Activated T-helper 1 cell treated with anti-CD3 and anti-CD28 coated beads, Interleukin-12 subunit alpha, Interleukin-12 subunit beta, Interleukin-2, Interleukin-4 antibody, amounts not matched to agents 30 ng/mL and 10 ng/mL and 1 ng/mL, durations not matched to agents 14 hours and 24 hours and 36 hours (primary cell): ENCODE measurements at regions not wholly inside any gene's neighbourhood (a gene's known extent, or its start where the extent isn't known, plus 50 kb on each side); places are given as distances from the start of the nearest gene placed in this dataset.

Experiments
- DNase-seq: peaks from one replicate; pipeline ENCODE4 v3.0.0; 2021; ENCODE audit warnings: low spot score
- H3K27ac Mint-ChIP-seq: one replicate; pipeline ENCODE4 v1.8.0; 2021; ENCODE audit warnings: mild to moderate bottlenecking, mixed read lengths
- H3K27me3 Mint-ChIP-seq: one replicate; pipeline ENCODE4 v1.8.0; 2022; ENCODE audit warnings: mild to moderate bottlenecking, moderate library complexity, mixed read lengths; ENCODE audit not compliant: insufficient read depth
- H3K36me3 Mint-ChIP-seq: one replicate; pipeline ENCODE4 v1.8.0; 2021; ENCODE audit warnings: low read depth, mixed read lengths
- H3K4me1 Mint-ChIP-seq: one replicate; pipeline ENCODE4 v1.8.0; 2021; ENCODE audit warnings: low read depth, mixed read lengths
- H3K4me3 Mint-ChIP-seq: one replicate; pipeline ENCODE4 v1.8.0; 2021; ENCODE audit warnings: mild to moderate bottlenecking, moderate library complexity, mixed read lengths
- H3K9me3 Mint-ChIP-seq: one replicate; pipeline ENCODE4 v1.8.0; 2021; ENCODE audit warnings: mixed read lengths
- intact Hi-C: fragments of 100-400 bp; cut with micrococcal nuclease; formaldehyde crosslinking; loops from one replicate; pipeline ENCODE4 v1.15.1; 2024

- H3K27me3 Mint-ChIP-seq = no peaks in the 10 kb centered on the region
- intact Hi-C loops = no loop called here
- H3K4me1 Mint-ChIP-seq = no peaks in the 10 kb centered on the region
- no peak for DNase-seq
- no peak overlapping the region for H3K27ac Mint-ChIP-seq
- no peaks in the 10 kb centered on the region for H3K9me3 Mint-ChIP-seq
- no peak overlapping the region for H3K4me3 Mint-ChIP-seq
- H3K36me3 Mint-ChIP-seq = no peaks in the 10 kb centered on the region
These were observed 198.7 kb downstream of the DACT1 start for GRCh38 chr14:58836303-58836974.

GRCh38 chr14:58839233-58839632 lies 201.5 kb downstream of the DACT1 start:
- Mint-ChIP-seq H3K27me3 (peaks cover 2% of the 10 kb centered on the region), H3K27ac (no peak overlapping the region), H3K9me3 (no peaks in the 10 kb centered on the region), H3K4me3 (no peak overlapping the region), H3K4me1 (no peaks in the 10 kb centered on the region), H3K36me3 (no peaks in the 10 kb centered on the region)
- no peak for DNase-seq
- intact Hi-C loops = no loop called here

GRCh38 chr14:58844544-58844943 lies 206.8 kb downstream of the DACT1 start:
- no peaks in the 10 kb centered on the region for H3K4me1 Mint-ChIP-seq
- no peaks in the 10 kb centered on the region for H3K36me3 Mint-ChIP-seq
- H3K9me3 Mint-ChIP-seq = no peaks in the 10 kb centered on the region
- H3K27me3 Mint-ChIP-seq = peaks cover 2% of the 10 kb centered on the region
- intact Hi-C loops = no loop called here
- no peak overlapping the region for H3K27ac Mint-ChIP-seq
- no peak for DNase-seq
- no peak overlapping the region for H3K4me3 Mint-ChIP-seq

GRCh38 chr14:58846682-58847465 lies 209.1 kb downstream of the DACT1 start:
- no peak overlapping the region for H3K27ac Mint-ChIP-seq
- H3K4me3 Mint-ChIP-seq = no peak overlapping the region
- no peak for DNase-seq
- H3K9me3 Mint-ChIP-seq = no peaks in the 10 kb centered on the region
- intact Hi-C loops = no loop called here
- H3K27me3 Mint-ChIP-seq = peaks cover 2% of the 10 kb centered on the region
- H3K4me1 Mint-ChIP-seq = no peaks in the 10 kb centered on the region
- no peaks in the 10 kb centered on the region for H3K36me3 Mint-ChIP-seq

GRCh38 chr14:58848365-58848764 lies 210.6 kb downstream of the DACT1 start:
- H3K36me3 Mint-ChIP-seq = no peaks in the 10 kb centered on the region
- intact Hi-C loops = no loop called here
- no peak overlapping the region for H3K4me3 Mint-ChIP-seq
- no peaks in the 10 kb centered on the region for H3K9me3 Mint-ChIP-seq
- H3K27me3 Mint-ChIP-seq = peaks cover 2% of the 10 kb centered on the region
- DNase-seq = no peak
- no peaks in the 10 kb centered on the region for H3K4me1 Mint-ChIP-seq
- no peak overlapping the region for H3K27ac Mint-ChIP-seq

- no peaks in the 10 kb centered on the region for H3K4me1 Mint-ChIP-seq
- no peak overlapping the region for H3K27ac Mint-ChIP-seq
- intact Hi-C loops = no loop called here
These were observed 211.8 kb downstream of the DACT1 start for GRCh38 chr14:58849601-58850000.

GRCh38 chr14:58850011-58850410 lies 212.2 kb downstream of the DACT1 start:
- Mint-ChIP-seq H3K9me3 (no peaks in the 10 kb centered on the region), H3K36me3 (no peaks in the 10 kb centered on the region), H3K27me3 (no peaks in the 10 kb centered on the region), H3K4me1 (no peaks in the 10 kb centered on the region), H3K27ac (no peak overlapping the region), H3K4me3 (no peak overlapping the region)
- intact Hi-C loops = no loop called here
- DNase-seq = no peak

More at GRCh38 chr14:58849601-58850000, 211.8 kb downstream of the DACT1 start:
- DNase-seq = no peak
- Mint-ChIP-seq H3K4me3 (no peak overlapping the region), H3K9me3 (no peaks in the 10 kb centered on the region), H3K27me3 (no peaks in the 10 kb centered on the region), H3K36me3 (no peaks in the 10 kb centered on the region)

- intact Hi-C loops = no loop called here
- H3K9me3 Mint-ChIP-seq = peaks cover 17% of the 10 kb centered on the region
- H3K4me1 Mint-ChIP-seq = no peaks in the 10 kb centered on the region
- no peak overlapping the region for H3K27ac Mint-ChIP-seq
- no peaks in the 10 kb centered on the region for H3K36me3 Mint-ChIP-seq
- DNase-seq = no peak
- H3K4me3 Mint-ChIP-seq = no peak overlapping the region
- no peaks in the 10 kb centered on the region for H3K27me3 Mint-ChIP-seq
These were observed 223.8 kb downstream of the DACT1 start for GRCh38 chr14:58861586-58861985.

GRCh38 chr14:58862416-58863160 lies 224.8 kb downstream of the DACT1 start:
- Mint-ChIP-seq H3K27ac (no peak overlapping the region), H3K4me3 (no peak overlapping the region), H3K27me3 (no peaks in the 10 kb centered on the region), H3K36me3 (no peaks in the 10 kb centered on the region), H3K9me3 (peaks cover 17% of the 10 kb centered on the region), H3K4me1 (no peaks in the 10 kb centered on the region)
- intact Hi-C loops = no loop called here
- DNase-seq = no peak

GRCh38 chr14:58863661-58864345 lies 226.0 kb downstream of the DACT1 start:
- Mint-ChIP-seq H3K27me3 (no peaks in the 10 kb centered on the region), H3K27ac (no peak overlapping the region), H3K4me1 (no peaks in the 10 kb centered on the region), H3K4me3 (no peak overlapping the region), H3K9me3 (peaks cover 11% of the 10 kb centered on the region), H3K36me3 (no peaks in the 10 kb centered on the region)
- intact Hi-C loops = no loop called here
- DNase-seq = no peak

GRCh38 chr14:58864751-58865513 lies 227.2 kb downstream of the DACT1 start:
- Mint-ChIP-seq H3K9me3 (peaks cover under 1% of the 10 kb centered on the region), H3K4me1 (no peaks in the 10 kb centered on the region), H3K36me3 (no peaks in the 10 kb centered on the region), H3K4me3 (no peak overlapping the region), H3K27me3 (no peaks in the 10 kb centered on the region), H3K27ac (no peak overlapping the region)
- intact Hi-C loops = no loop called here
- DNase-seq = no peak

GRCh38 chr14:58865514-58866281 lies 227.9 kb downstream of the DACT1 start:
- intact Hi-C loops = no loop called here
- no peak overlapping the region for H3K4me3 Mint-ChIP-seq
- no peaks in the 10 kb centered on the region for H3K27me3 Mint-ChIP-seq
- H3K9me3 Mint-ChIP-seq = no peaks in the 10 kb centered on the region
- no peak overlapping the region for H3K27ac Mint-ChIP-seq
- no peak for DNase-seq
- H3K4me1 Mint-ChIP-seq = no peaks in the 10 kb centered on the region
- no peaks in the 10 kb centered on the region for H3K36me3 Mint-ChIP-seq
